Pancreas (tissue), 10 donors: ENCODE measurements at regions not wholly inside any gene's neighbourhood (a gene's known extent, or its start where the extent isn't known, plus 50 kb on each side); places are given as distances from the start of the nearest gene placed in this dataset.
A peak's percentile ranks its signal among the peaks of the same experiment; 100 is the strongest.

Experiments
- ATAC-seq, 4 donors: fragments of 200-7000 bp; cut with Tn5 transposase; one replicate each; pipeline versions ENCODE4 v1.8.0 to v1.9.1; 2020; ENCODE audit warnings: mild to moderate bottlenecking in 4 of 4, moderate library complexity in 4 of 4
- DNase-seq, 6 donors: peaks; one replicate each; pipeline ENCODE4 v3.0.0-alpha.2; 2020
- FAIRE-seq: peaks from 2 replicates; lab custom pipeline; 2012; peaks lifted over from hg19 to GRCh38; lab: Jason Lieb, UNC
- H3K27ac ChIP-seq, 4 donors: fragments of 200-600 bp; sonication (generic); 1 replicate in 3 of 4; 2 replicates in 1 of 4; pipeline versions ENCODE4 v1.5.0 to v1.8.0; 2020
- H3K27me3 ChIP-seq, 4 donors: fragments of 200-600 bp; one replicate each; pipeline ENCODE4 v1.8.0; 2021
- H3K36me3 ChIP-seq, 3 donors: fragments of 200-600 bp; sonication (generic) in 1 of 3; one replicate each; pipeline versions ENCODE4 v1.5.0 to v1.8.0; 2020 to 2021
- H3K4me1 ChIP-seq, 3 donors: fragments of 200-600 bp; one replicate each; pipeline ENCODE4 v1.8.0; 2021
- H3K4me3 ChIP-seq, 4 donors: fragments of 200-600 bp; sonication (generic) in 2 of 4; one replicate each; pipeline versions ENCODE4 v1.5.0 to v1.8.0; 2020 to 2021
- H3K9me3 ChIP-seq, 4 donors: fragments of 200-600 bp; one replicate each; pipeline ENCODE4 v1.8.0; 2021
- CTCF ChIP-seq, 4 donors: fragments of 200-600 bp; sonication (generic) in 3 of 4; IDR thresholded peaks; one replicate each; pipeline versions ENCODE4 v1.5.0 to v1.8.0; 2021; ENCODE audit warnings: antibody characterized with exemption in 4 of 4
- WGBS, 2 donors: extraction: QIAGEN DNeasy Blood & Tissue Kit; methylation state at CpG; one replicate each; pipeline ENCODE4 v1.1.7; 2013; 5-methylcytosine and 5-hydroxymethylcytosine counted together
- intact Hi-C, 3 donors: fragments of 100-400 bp; cut with DNase I; formaldehyde crosslinking; loops; one replicate each; pipeline versions ENCODE4 v1.11.1 to v1.14.2; 2022
- donor health status: healthy with polysubstance abuse.
- donor health status: DM: no; HTN: no; CAD: no; lungs with moderate emphysema.
- donor health status: DM: no; HTN: no; CAD: no.
- donor health status: control.
- donor health status: control.
- donor health status: Bipolar disorder and iron deficiency.
- donor health status: DM: yes; HTN: yes; CAD: no.
- donor health status: DM: no; HTN: no; CAD: no.
- donor health status: DM: no; HTN: no; CAD: no.
- donor health status: DM: yes; HTN: yes; CAD: no.

- Histone ChIP-seq H3K36me3 (no peaks in the 10 kb centered on the region), H3K27ac (no peak overlapping the region), H3K9me3 (no peaks in the 10 kb centered on the region), H3K4me1 (no peaks in the 10 kb centered on the region), H3K4me3 (no peak overlapping the region), H3K27me3 (no peaks in the 10 kb centered on the region)
- intact Hi-C loops, result no loop called here
- DNase-seq (peak in 1 of 6 donors; percentile 51), ATAC-seq (peak in 1 of 4 donors; percentile 28), FAIRE-seq (no peak)
- WGBS, 2 donors, result 75 to 83% methylated on average over 11 of the region's 11 CpGs
- no peak for TF ChIP-seq CTCF (IDR thresholded peaks at IDR 0.05)
Observed at GRCh38 chr14:101047326-101047725, 143.8 kb upstream of the RTL1 start.

- FAIRE-seq (no peak), DNase-seq (no peak), ATAC-seq (no peak)
- intact Hi-C loops, result no loop called here
- no peak overlapping the region for H3K27ac ChIP-seq
- no peak for TF ChIP-seq CTCF (IDR thresholded peaks at IDR 0.05)
- H3K4me1 ChIP-seq, result no peaks in the 10 kb centered on the region
- H3K4me3 ChIP-seq, result no peak overlapping the region
- H3K36me3 ChIP-seq, result no peaks in the 10 kb centered on the region
- WGBS, 2 donors, result 86 to 91% methylated on average over 14 of the region's 14 CpGs
- no peaks in the 10 kb centered on the region for H3K9me3 ChIP-seq
- no peaks in the 10 kb centered on the region for H3K27me3 ChIP-seq
Observed at GRCh38 chr14:101048766-101049165, 145.2 kb upstream of the RTL1 start.

GRCh38 chr14:101049511-101049910 is 146.0 kb upstream of the RTL1 start:
- H3K36me3 ChIP-seq, result no peaks in the 10 kb centered on the region
- no peak for FAIRE-seq
- H3K4me3 ChIP-seq, result no peak overlapping the region
- intact Hi-C loops, result no loop called here
- no peaks in the 10 kb centered on the region for H3K4me1 ChIP-seq
- ATAC-seq, result no peak
- no peak for TF ChIP-seq CTCF (IDR thresholded peaks at IDR 0.05)
- 77 to 89% methylated on average over 12 of the region's 12 CpGs for WGBS, 2 donors
- no peaks in the 10 kb centered on the region for H3K27me3 ChIP-seq
- no peak overlapping the region for H3K27ac ChIP-seq
- DNase-seq, result peak in 1 of 6 donors; percentile 42
- no peaks in the 10 kb centered on the region for H3K9me3 ChIP-seq

- peak in 2 of 6 donors; percentile 44 to 67 for DNase-seq
- no peak overlapping the region for H3K27ac ChIP-seq
- TF ChIP-seq CTCF (IDR thresholded peaks at IDR 0.05), result no peak
- H3K4me3 ChIP-seq, result no peak overlapping the region
- no peaks in the 10 kb centered on the region for H3K4me1 ChIP-seq
- H3K9me3 ChIP-seq, result no peaks in the 10 kb centered on the region
- ATAC-seq, result no peak
- no peak for FAIRE-seq
- intact Hi-C loops, result no loop called here
- no peaks in the 10 kb centered on the region for H3K36me3 ChIP-seq
- WGBS, 2 donors, result 56 to 61% methylated on average over 6 of the region's 6 CpGs
- H3K27me3 ChIP-seq, result no peaks in the 10 kb centered on the region
Observed at GRCh38 chr14:101049942-101050341, 146.4 kb upstream of the RTL1 start.

GRCh38 chr14:101050901-101051490 is 147.5 kb upstream of the RTL1 start:
- H3K27ac ChIP-seq, result no peak overlapping the region
- intact Hi-C loops, result no loop called here
- DNase-seq (no peak), ATAC-seq (no peak), FAIRE-seq (no peak)
- 89 to 92% methylated on average over 17 of the region's 17 CpGs for WGBS, 2 donors
- no peaks in the 10 kb centered on the region for H3K9me3 ChIP-seq
- no peak for TF ChIP-seq CTCF (IDR thresholded peaks at IDR 0.05)
- no peaks in the 10 kb centered on the region for H3K4me1 ChIP-seq
- H3K4me3 ChIP-seq, result no peak overlapping the region
- H3K36me3 ChIP-seq, result no peaks in the 10 kb centered on the region
- no peaks in the 10 kb centered on the region for H3K27me3 ChIP-seq
